Small intestine (tissue), 7 donors: ENCODE measurements at regions not wholly inside any gene's neighbourhood (a gene's known extent, or its start where the extent isn't known, plus 50 kb on each side); places are given as distances from the start of the nearest gene placed in this dataset.

Experiments
- DNase-seq, 2 donors: peaks; one replicate each; pipeline versions ENCODE4 v3.0.0 to v3.0.0-alpha.2; 2013
- FAIRE-seq: peaks from 2 replicates; lab custom pipeline; 2012; peaks lifted over from hg19 to GRCh38; lab: Jason Lieb, UNC
- H3K27ac ChIP-seq, 3 donors: one replicate each; pipeline ENCODE4 v1.5.1; 2013; ENCODE audit warnings: low read length in 2 of 3, mild to moderate bottlenecking in 2 of 3, control low read depth in 1 of 3, inconsistent platforms in 1 of 3, low read depth in 1 of 3, moderate library complexity in 1 of 3
- H3K27me3 ChIP-seq, 3 donors: one replicate each; pipeline ENCODE4 v1.6.1; 2013; ENCODE audit warnings: low read length in 3 of 3, inconsistent platforms in 1 of 3; ENCODE audit not compliant: control insufficient read depth in 3 of 3, insufficient read depth in 3 of 3
- H3K36me3 ChIP-seq, 3 donors: one replicate each; pipeline ENCODE4 v1.6.1; 2013; ENCODE audit warnings: low read length in 3 of 3, inconsistent platforms in 1 of 3, low read depth in 1 of 3, mild to moderate bottlenecking in 1 of 3, moderate library complexity in 1 of 3; ENCODE audit not compliant: control insufficient read depth in 3 of 3, insufficient read depth in 2 of 3
- H3K4me1 ChIP-seq, 3 donors: one replicate each; pipeline ENCODE4 v1.6.1; 2013; ENCODE audit warnings: low read length in 2 of 3, inconsistent platforms in 1 of 3, low read depth in 1 of 3, mild to moderate bottlenecking in 1 of 3, moderate library complexity in 1 of 3; ENCODE audit not compliant: control insufficient read depth in 3 of 3, insufficient read depth in 2 of 3
- H3K4me3 ChIP-seq, 3 donors: one replicate each; pipeline ENCODE4 v1.5.1; 2013; ENCODE audit warnings: low read length in 3 of 3, control low read depth in 1 of 3, inconsistent platforms in 1 of 3, low read depth in 1 of 3, mild to moderate bottlenecking in 1 of 3, moderate library complexity in 1 of 3
- H3K9me3 ChIP-seq, 2 donors: one replicate each; pipeline ENCODE4 v1.6.1; 2013; ENCODE audit warnings: low read depth in 1 of 2, low read length in 1 of 2; ENCODE audit not compliant: control insufficient read depth in 2 of 2, insufficient read depth in 1 of 2
- WGBS, 3 donors: extraction: QIAGEN DNeasy Blood & Tissue Kit; methylation state at CpG; one replicate each; pipeline ENCODE4 v1.1.7; 2013; 5-methylcytosine and 5-hydroxymethylcytosine counted together
- donor health status: healthy with polysubstance abuse.
- donor health status: control.
- donor health status: control.
- donor health status: Bipolar disorder and iron deficiency.
- donor health status: healthy.

DNA sequence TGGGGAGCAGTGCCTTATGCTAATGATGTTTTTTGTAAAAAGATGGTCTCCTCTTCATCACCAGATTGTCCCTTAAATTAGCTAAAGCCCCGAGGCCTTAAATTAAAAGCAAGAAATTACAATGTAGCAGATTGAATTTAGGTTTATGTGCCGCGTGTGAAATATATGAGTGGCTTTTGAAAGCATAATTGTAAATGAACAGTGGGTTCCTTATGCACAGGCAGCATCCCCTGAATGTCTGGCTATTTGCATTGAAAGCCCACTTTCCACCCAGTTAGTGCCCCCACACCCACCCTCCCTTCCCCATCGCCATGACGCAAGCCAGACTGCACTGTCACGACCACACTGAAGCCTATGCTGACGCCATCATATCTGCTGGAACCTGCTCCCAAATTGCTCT is 62.4 kb upstream of the SORCS3 start:
- Histone ChIP-seq H3K9me3 (no peaks in the 10 kb centered on the region), H3K36me3 (no peaks in the 10 kb centered on the region), H3K4me1 (no peaks in the 10 kb centered on the region), H3K27ac (no peak overlapping the region), H3K4me3 (no peak overlapping the region), H3K27me3 (peaks cover 0 to 8% (median 0%) of the 10 kb centered on the region in 3 donors)
- no peak for FAIRE-seq
- no peak for DNase-seq
- WGBS, 3 donors = 82 to 83% (median 82%) methylated on average over 7 of the region's 7 CpGs

DNA sequence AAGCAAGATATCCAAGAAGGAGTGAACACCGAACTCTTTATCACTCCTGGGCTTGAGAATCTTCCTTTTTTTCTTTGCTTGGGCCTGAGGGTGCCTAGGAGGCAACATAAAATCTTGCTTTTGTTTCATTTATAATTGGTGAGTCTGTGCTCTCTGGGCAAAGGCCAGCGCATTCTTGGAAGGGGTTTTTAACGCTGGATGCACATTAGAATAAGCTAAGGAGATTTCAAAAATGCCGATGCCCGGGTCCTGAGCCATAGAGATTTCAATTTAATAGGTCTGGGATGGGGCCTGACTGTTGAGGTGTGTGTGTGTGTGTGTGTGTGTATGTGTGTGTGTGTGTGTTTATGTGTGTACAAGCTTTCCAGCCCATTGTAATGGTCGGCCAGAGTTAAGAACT is 62.0 kb upstream of the SORCS3 start:
- WGBS, 3 donors = 75 to 81% (median 76%) methylated on average over 6 of the region's 6 CpGs
- peaks cover 0 to 8% (median 0%) of the 10 kb centered on the region in 3 donors for H3K27me3 ChIP-seq
- no peak for FAIRE-seq

DNA sequence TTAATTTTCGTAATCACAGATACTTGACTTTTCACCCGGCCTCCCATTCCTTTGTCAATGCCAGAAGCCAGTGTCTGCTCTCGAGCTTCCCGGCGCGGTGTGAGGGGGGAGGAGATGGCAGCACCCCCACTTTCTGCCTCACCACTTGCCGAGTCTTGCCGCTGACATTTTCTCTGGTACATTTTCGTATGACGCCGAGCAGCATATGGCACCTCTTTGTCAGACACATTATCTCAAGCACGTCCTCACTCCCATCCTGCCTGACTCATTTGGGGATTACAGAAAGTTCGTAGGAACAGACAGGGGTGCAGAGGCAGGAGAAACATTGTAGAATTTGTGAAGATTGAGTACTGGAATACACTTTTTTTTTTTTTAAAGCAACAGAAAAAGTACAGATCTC is 60.8 kb upstream of the SORCS3 start:
- no peak for FAIRE-seq
- no peak for DNase-seq
- Histone ChIP-seq H3K27ac (no peak overlapping the region), H3K27me3 (peaks cover 0 to 8% (median 3%) of the 10 kb centered on the region in 3 donors), H3K4me3 (no peak overlapping the region), H3K4me1 (no peaks in the 10 kb centered on the region), H3K9me3 (no peaks in the 10 kb centered on the region), H3K36me3 (no peaks in the 10 kb centered on the region)
- WGBS, 3 donors = 47 to 49% (median 48%) methylated on average over 13 of the region's 13 CpGs

More for the DNA sequence above, 62.0 kb upstream of the SORCS3 start:
- DNase-seq = no peak
- H3K36me3 ChIP-seq = no peaks in the 10 kb centered on the region
- no peak overlapping the region for H3K4me3 ChIP-seq
- no peaks in the 10 kb centered on the region for H3K4me1 ChIP-seq
- H3K27ac ChIP-seq = no peak overlapping the region
- H3K9me3 ChIP-seq = no peaks in the 10 kb centered on the region

DNA sequence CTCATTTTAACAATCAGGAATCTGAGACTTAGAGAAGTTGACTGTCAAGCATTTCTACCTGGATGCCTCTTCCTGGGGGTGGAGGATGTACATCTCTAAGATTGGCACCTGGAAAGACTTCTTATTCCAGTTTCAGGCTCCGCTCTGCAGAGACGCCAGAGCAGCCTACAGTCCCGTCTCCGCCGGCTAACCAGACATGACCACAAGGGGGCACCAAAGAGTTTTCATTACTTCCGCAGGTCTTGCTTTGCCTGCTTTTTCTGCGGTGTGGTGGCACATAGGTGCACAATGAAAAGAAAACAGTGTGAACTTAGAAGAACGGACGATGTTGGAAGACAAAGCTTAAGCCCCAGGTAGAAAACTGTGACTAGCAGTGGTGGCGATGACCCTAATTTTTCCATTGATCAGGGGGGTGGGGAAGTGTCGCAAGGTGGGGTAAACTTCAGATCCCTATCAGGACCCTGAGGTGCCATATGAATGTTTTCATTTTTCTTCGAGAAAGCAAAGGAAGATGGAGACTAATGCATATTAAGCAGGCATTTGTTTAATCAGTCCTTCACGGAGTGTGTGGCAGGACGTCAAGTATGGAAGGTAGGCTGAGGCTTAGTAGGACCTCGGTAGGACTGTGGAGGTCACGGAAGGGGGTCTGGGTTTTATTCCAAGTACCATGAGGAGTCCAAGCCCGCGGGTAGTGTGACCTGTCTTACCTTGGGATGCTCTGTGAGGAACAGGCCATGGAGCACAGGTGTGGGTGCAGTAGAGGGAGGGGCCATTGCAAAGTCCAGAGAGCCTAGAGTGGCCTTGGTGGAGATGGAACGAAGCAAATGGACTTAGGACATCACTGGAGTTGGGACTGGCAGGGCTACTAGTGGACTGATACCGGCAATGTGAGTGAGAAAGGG is 60.1 kb upstream of the SORCS3 start:
- no peaks in the 10 kb centered on the region for H3K36me3 ChIP-seq
- WGBS, 3 donors = 34 to 40% (median 35%) methylated on average over 20 of the region's 20 CpGs
- no peaks in the 10 kb centered on the region for H3K4me1 ChIP-seq
- no peaks in the 10 kb centered on the region for H3K9me3 ChIP-seq
- peak; percentile 61 to 72 for DNase-seq
- peaks cover 0 to 8% (median 6%) of the 10 kb centered on the region in 3 donors for H3K27me3 ChIP-seq
- FAIRE-seq = no peak
- no peak overlapping the region for H3K4me3 ChIP-seq
- no peak overlapping the region for H3K27ac ChIP-seq

DNA sequence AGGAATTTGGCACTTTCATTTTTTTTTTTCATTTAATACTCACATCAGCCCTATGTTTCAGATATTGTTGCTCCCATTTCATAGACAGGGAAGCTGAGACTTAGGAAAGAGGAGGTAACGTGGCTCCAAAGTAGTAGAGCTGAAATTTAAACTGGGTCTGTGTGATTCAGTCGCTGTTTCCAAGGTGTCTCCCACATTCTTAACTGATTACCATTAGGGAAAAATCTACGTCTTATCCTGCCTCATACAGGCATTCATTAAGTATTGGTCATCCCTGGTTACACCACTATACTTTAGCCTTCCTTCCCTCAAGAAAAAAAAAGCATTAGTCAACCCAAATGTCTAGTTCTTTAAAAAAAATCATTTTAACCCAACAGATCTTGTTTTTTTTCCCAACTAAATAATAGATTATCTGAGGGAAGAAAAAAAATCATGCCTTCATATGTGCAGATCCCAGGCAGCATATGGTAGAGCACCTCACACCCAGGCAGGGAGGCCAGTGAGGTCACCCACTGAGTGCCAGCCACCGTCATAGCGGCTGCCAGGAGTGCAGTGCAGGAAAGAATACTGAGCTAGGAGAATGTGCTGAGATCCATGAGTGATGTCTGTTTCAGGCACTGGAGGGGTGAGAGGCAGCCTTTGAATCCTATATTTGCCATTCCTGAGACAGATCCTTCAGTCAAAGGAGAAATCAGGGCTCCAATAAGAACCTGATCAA is 59.0 kb upstream of the SORCS3 start:
- no peak for DNase-seq
- H3K36me3 ChIP-seq = no peaks in the 10 kb centered on the region
- H3K27ac ChIP-seq = no peak overlapping the region
- peaks cover 0 to 8% (median 6%) of the 10 kb centered on the region in 3 donors for H3K27me3 ChIP-seq
- no peak for FAIRE-seq
- no peaks in the 10 kb centered on the region for H3K4me1 ChIP-seq
- H3K9me3 ChIP-seq = no peaks in the 10 kb centered on the region
- WGBS, 3 donors = 71 to 79% (median 75%) methylated on average over 5 of the region's 5 CpGs
- no peak overlapping the region for H3K4me3 ChIP-seq

DNA sequence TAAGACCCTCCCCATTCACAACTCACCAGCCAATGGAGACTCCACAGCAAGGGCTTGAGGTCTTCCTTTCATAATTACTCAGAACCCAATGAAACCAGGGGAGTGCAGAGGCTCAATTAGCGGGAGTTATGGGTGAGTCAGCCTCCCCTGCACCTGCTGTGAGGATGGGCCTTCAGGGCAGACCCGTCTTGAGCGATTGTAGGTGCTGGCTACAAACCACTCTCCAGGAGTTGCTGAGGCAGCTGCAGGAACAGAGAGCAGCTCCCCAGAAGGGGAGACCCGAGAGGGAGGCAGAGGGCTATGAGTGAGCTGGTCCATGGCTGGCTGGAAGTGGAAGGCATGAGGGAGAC is 58.5 kb upstream of the SORCS3 start:
- DNase-seq (no peak), FAIRE-seq (no peak)
- Histone ChIP-seq H3K36me3 (no peaks in the 10 kb centered on the region), H3K4me3 (no peak overlapping the region), H3K27me3 (peaks cover 0 to 8% (median 6%) of the 10 kb centered on the region in 3 donors), H3K9me3 (no peaks in the 10 kb centered on the region), H3K27ac (no peak overlapping the region), H3K4me1 (no peaks in the 10 kb centered on the region)
- WGBS, 3 donors = 30 to 72% (median 41%) methylated on average over 4 of the region's 4 CpGs

DNA sequence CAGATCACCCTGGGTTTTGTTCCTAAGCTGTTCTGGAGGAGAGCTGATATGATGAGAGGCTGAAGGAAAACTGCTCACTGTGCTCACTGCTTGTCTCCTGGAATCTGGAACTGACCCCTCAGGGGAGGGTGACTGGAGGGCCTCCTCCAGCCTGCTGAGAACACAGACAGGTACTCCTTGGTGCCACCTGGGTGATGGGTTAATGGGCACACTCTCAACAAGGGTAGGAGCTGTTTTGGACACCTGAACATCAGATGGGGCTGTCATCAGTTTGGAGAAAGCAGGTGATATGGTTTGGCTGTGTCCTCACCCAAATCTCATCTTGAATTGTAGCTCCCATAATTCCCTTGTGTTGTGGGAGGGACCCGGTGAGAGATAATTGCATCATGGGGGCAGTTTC is 58.1 kb upstream of the SORCS3 start:
- H3K27ac ChIP-seq = no peak overlapping the region
- FAIRE-seq = no peak
- WGBS, 3 donors = 80 to 92% (median 88%) methylated on average over 1 of the region's 1 CpG

DNA sequence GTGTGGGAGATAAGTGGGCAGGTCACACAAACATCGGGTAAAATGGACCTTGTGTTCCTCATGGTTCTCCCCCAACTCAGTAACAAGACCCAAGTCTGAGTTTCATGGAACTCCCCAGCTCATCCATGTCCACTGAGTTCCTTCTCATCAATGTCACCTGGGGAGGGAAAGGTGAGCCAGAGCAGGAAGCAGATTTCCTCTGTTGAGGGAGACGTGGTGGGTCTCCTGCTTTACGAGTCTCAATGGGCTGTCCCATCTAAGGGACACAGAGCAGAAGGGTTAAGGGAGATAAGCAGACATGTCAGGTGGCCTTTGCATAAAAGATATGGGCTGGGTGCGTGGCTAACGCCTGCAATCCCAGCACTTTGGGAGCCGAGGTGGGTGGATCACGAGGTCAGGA is 56.5 kb upstream of the SORCS3 start:
- no peaks in the 10 kb centered on the region for H3K36me3 ChIP-seq
- H3K4me1 ChIP-seq = no peaks in the 10 kb centered on the region
- FAIRE-seq = no peak
- no peak overlapping the region for H3K27ac ChIP-seq
- 57 to 70% (median 62%) methylated on average over 7 of the region's 7 CpGs for WGBS, 3 donors
- H3K9me3 ChIP-seq = no peaks in the 10 kb centered on the region
- no peak for DNase-seq
- H3K4me3 ChIP-seq = no peak overlapping the region
- H3K27me3 ChIP-seq = peaks cover 0 to 8% (median 6%) of the 10 kb centered on the region in 3 donors

More for the DNA sequence above, 58.1 kb upstream of the SORCS3 start:
- Histone ChIP-seq H3K4me3 (no peak overlapping the region), H3K9me3 (no peaks in the 10 kb centered on the region), H3K4me1 (no peaks in the 10 kb centered on the region), H3K36me3 (no peaks in the 10 kb centered on the region), H3K27me3 (peaks cover 0 to 8% (median 6%) of the 10 kb centered on the region in 3 donors)
- DNase-seq = no peak
